Mucosa of rectum (tissue), 2 donors: ENCODE measurements at regions not wholly inside any gene's neighbourhood (a gene's known extent, or its start where the extent isn't known, plus 50 kb on each side); places are given as distances from the start of the nearest gene placed in this dataset.

ENCODE experiments used
- H3K27ac ChIP-seq, 2 donors: one replicate each; pipeline ENCODE4 v1.7.0; 2013; ENCODE audit warnings: inconsistent platforms in 2 of 2, low read depth in 2 of 2, low read length in 2 of 2
- H3K27me3 ChIP-seq, 2 donors: one replicate each; pipeline ENCODE4 v1.7.0; 2013; ENCODE audit warnings: low read length in 2 of 2; ENCODE audit not compliant: control insufficient read depth in 2 of 2, insufficient read depth in 2 of 2
- H3K36me3 ChIP-seq, 2 donors: one replicate each; pipeline ENCODE4 v1.7.0; 2013; ENCODE audit warnings: low read length in 2 of 2; ENCODE audit not compliant: control insufficient read depth in 2 of 2, insufficient read depth in 2 of 2
- H3K4me1 ChIP-seq, 2 donors: one replicate each; pipeline ENCODE4 v1.7.0; 2013; ENCODE audit warnings: low read length in 2 of 2, mild to moderate bottlenecking in 1 of 2; ENCODE audit not compliant: control insufficient read depth in 2 of 2, insufficient read depth in 2 of 2
- H3K4me3 ChIP-seq, 2 donors: one replicate each; pipeline ENCODE4 v1.7.0; 2013; ENCODE audit warnings: low read length in 2 of 2
- H3K9ac ChIP-seq, 2 donors: one replicate each; pipeline ENCODE4 v1.7.0; 2013; ENCODE audit warnings: low read length in 2 of 2, low read depth in 1 of 2, mild to moderate bottlenecking in 1 of 2
- H3K9me3 ChIP-seq, 2 donors: one replicate each; pipeline ENCODE4 v1.7.0; 2013; ENCODE audit warnings: low read length in 2 of 2; ENCODE audit not compliant: control insufficient read depth in 2 of 2
- donor health status: healthy.
- donor health status: Normal muscosa, but diverticular disease.

DNA sequence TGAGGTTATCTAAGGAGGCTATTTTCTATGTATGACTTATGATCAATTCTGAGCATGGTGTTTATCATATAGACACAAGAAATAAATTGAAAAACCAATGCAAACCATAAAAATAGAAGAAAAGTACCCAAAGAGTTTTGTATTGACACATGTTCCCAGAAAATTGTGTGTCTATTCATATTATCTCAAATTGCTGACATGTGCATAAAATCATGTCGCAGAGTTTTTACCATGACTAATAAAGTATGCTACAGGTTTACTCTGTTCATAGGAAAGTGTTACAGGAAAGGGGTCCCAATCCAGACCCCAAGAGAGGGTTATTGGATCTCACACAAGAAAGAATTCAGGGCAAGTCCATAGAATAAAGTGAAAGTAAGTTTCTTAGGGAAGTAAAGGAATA, 290.7 kb upstream of the NRXN1 start:
- Histone ChIP-seq H3K4me1 (no peaks in the 10 kb centered on the region), H3K4me3 (no peak overlapping the region), H3K9me3 (no peaks in the 10 kb centered on the region), H3K27ac (no peak overlapping the region), H3K9ac (no peak overlapping the region), H3K27me3 (no peaks in the 10 kb centered on the region), H3K36me3 (no peaks in the 10 kb centered on the region)

DNA sequence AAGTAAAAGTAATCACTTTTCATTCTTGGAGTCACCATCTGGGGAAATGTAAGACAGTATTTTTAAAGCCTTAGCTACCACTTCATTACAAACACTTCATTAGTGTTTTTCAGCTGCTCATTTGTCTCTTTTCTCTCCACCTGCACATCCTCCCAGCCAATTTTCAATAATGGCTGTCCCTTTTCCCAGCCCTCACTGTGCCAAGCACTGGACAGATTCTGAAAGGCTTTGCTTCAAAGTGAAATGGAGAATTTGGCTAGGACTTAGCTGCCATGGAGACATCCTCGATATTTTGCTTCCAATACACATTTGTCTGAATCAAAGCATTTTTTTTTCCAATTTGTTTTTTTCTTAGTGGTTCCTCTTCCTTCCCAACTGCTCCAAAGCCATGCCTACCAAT, 272.4 kb upstream of the NRXN1 start:
- Histone ChIP-seq H3K4me3 (no peak overlapping the region), H3K36me3 (no peaks in the 10 kb centered on the region), H3K4me1 (no peaks in the 10 kb centered on the region), H3K9ac (no peak overlapping the region), H3K27me3 (no peaks in the 10 kb centered on the region), H3K9me3 (no peaks in the 10 kb centered on the region), H3K27ac (no peak overlapping the region)

DNA sequence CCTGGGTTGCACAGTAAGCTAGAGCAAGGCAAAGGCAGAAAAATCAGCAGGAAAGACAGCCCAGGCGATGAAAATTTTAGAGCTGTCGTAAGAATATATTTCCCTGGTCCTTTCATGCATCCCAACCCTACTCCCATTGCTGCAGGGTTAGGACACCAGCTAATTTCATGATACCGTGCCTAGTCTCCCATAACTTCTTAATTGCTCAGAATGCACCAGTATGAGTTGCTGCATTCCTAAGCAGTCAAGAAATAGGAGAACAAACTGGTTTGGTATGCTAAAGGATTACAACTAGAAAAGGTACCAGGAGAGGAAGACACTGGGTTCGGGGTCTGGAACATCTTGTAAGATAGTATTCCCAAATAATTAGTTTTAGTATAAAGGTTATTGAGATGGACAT, 269.4 kb upstream of the NRXN1 start:
- no peak overlapping the region for H3K4me3 ChIP-seq
- no peak overlapping the region for H3K9ac ChIP-seq
- no peaks in the 10 kb centered on the region for H3K9me3 ChIP-seq
- no peaks in the 10 kb centered on the region for H3K4me1 ChIP-seq
- no peaks in the 10 kb centered on the region for H3K36me3 ChIP-seq
- H3K27me3 ChIP-seq: no peaks in the 10 kb centered on the region
- no peak overlapping the region for H3K27ac ChIP-seq

DNA sequence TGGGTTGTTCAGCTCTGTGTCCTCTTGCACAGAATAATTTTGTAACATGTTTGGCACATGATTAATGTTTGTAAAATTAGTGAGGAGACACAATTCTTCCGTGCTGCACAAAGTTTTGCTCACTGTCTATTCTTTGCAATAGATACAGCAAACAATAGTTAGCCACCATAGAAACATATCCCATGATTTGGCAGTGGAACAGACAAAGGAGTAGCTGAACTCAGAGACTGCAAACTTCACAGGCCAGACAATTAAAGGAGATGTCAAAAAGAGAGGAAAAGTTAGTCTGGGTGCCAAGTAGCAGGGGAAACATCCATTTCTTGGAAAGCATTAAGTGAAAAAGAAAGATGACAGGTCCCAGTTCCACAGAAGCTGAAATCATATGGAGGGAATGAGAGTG, 267.4 kb upstream of the NRXN1 start:
- no peaks in the 10 kb centered on the region for H3K36me3 ChIP-seq
- H3K27ac ChIP-seq: no peak overlapping the region

DNA sequence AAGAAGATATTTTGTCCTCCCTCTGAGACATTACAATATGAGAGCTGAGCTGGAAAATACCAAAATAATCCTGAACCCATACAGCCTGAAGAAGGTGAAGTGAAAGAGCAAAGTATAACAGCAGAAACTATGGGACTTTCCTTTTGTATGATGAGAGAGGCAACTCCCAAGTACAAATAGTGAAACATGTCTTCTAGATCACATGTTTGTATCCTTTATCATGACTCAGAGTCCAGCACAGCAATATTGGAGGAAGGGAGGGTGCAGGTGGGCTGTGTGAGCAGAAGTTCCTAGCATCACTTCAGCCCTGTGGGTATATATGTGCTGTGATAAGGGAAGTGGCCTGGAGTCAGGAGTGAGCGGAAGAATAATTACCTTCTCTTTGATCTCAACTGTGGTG, 265.6 kb upstream of the NRXN1 start:
- H3K4me1 ChIP-seq: no peaks in the 10 kb centered on the region
- H3K36me3 ChIP-seq: no peaks in the 10 kb centered on the region
- H3K9ac ChIP-seq: no peak overlapping the region
- no peak overlapping the region for H3K27ac ChIP-seq
- no peaks in the 10 kb centered on the region for H3K9me3 ChIP-seq
- H3K27me3 ChIP-seq: no peaks in the 10 kb centered on the region
- H3K4me3 ChIP-seq: no peak overlapping the region

More for the DNA sequence above, 267.4 kb upstream of the NRXN1 start:
- H3K4me1 ChIP-seq: no peaks in the 10 kb centered on the region
- H3K9ac ChIP-seq: no peak overlapping the region
- no peaks in the 10 kb centered on the region for H3K27me3 ChIP-seq
- no peak overlapping the region for H3K4me3 ChIP-seq
- no peaks in the 10 kb centered on the region for H3K9me3 ChIP-seq

DNA sequence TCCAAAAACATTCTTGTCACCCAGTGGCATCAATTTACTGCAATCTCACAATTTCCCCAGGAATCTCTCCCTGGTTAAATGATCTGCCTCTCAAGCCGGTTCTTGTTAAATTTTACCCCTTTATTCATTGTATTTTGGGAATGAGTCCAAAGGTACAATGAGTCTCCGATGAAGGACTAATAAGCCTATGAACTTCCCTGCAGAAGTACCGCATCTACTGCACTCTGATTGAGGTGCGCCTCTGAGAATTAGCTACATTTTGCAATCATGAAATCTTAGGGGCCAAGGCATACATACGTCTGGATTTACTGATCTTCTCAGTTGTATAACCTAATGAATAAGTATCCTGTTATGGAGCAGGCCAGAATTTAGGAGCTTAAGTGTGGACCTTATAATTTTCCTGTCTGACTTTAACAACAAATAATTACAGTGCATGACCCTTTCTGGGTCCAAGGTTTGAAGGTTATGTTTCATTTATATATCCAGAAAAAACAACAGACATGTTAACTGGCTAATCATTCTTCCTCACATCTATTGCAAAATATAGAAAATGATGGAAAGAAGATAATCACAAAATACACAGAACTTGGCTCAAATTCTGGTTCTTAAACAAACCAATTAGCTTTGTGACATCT, 261.8 kb upstream of the NRXN1 start:
- Histone ChIP-seq H3K9me3 (no peaks in the 10 kb centered on the region), H3K4me1 (no peaks in the 10 kb centered on the region), H3K27me3 (no peaks in the 10 kb centered on the region), H3K27ac (no peak overlapping the region), H3K9ac (no peak overlapping the region), H3K36me3 (no peaks in the 10 kb centered on the region), H3K4me3 (no peak overlapping the region)

DNA sequence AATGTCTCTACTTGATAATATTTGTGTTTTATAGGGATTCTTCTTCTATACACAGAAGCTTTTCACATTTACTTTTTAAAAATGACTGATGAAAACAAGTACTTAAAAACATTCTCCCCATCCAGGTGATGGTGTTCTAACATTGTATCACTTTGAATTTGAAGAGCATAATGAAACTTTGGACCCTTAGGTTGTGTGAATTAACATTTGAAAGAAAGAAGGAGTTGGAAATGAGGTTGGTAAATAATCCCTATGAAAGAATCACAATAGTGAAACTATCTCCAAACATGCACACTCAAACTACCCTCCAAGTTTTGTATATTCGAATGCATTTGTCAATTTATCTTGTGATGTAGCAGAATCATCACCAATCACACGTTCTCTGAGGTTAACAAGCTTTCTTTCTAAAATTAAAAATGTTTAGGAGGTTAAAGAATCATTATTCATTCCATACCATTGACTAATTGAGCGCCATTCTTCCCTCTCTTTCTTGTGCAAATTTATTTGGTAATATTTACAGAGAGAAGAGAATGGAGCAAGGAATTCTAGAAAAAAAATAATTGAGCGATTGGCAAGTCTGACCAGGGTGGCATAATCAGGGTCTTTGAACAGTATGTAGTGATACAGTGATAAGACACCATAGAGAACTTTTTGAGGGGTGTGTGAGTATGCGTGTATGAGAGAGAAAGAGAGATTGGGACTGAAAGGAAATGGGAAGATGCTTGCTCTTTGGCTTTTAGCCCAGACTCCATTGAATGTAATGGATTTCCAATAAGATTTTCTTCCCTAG, 260.0 kb upstream of the NRXN1 start:
- H3K4me1 ChIP-seq: no peaks in the 10 kb centered on the region
- H3K36me3 ChIP-seq: no peaks in the 10 kb centered on the region
- H3K9ac ChIP-seq: no peak overlapping the region
- no peak overlapping the region for H3K27ac ChIP-seq
- no peaks in the 10 kb centered on the region for H3K27me3 ChIP-seq
- no peak overlapping the region for H3K4me3 ChIP-seq
- H3K9me3 ChIP-seq: no peaks in the 10 kb centered on the region

DNA sequence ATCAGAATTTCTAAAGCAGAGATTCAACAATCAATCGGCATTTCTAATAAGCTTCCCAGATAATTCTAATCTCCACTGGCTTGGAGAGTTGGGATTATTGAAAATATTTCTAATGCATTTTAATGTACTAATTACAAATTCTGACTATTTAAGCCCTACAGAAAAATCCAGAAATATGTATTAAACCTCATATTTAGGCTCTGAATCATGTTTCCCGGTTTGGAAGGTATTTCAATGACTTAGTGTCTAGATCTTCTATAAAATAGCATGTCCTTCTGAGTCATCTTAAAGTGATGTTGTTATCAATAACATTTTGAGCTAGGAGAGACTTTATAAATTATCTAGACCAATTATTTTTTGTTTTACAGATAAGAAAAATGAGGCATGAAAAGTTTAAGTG, 258.8 kb upstream of the NRXN1 start:
- no peak overlapping the region for H3K27ac ChIP-seq
- no peaks in the 10 kb centered on the region for H3K36me3 ChIP-seq
- H3K4me3 ChIP-seq: no peak overlapping the region
- H3K27me3 ChIP-seq: no peaks in the 10 kb centered on the region
- H3K4me1 ChIP-seq: no peaks in the 10 kb centered on the region
- H3K9me3 ChIP-seq: no peaks in the 10 kb centered on the region
- no peak overlapping the region for H3K9ac ChIP-seq

DNA sequence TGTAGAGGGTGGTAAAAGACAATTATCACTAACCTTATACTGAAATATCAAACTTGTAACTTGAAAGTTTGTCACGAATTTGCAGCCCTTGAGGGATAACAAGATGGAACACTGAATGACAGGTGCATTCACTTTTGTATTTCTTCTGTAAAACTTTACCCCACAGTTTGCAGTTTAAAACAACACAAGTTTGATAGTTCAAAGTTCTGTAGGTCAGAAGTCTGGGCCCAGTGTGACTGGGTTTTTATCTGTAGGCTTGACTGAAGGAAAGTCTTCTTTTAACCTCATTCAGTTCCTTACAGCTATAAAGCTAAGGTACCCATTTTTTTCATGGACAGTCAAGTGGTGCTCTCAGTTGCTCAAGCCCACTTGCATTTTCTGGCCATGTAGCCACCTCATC, 257.1 kb upstream of the NRXN1 start:
- H3K4me1 ChIP-seq: no peaks in the 10 kb centered on the region
- no peaks in the 10 kb centered on the region for H3K9me3 ChIP-seq
- no peaks in the 10 kb centered on the region for H3K27me3 ChIP-seq
- H3K36me3 ChIP-seq: no peaks in the 10 kb centered on the region
- no peak overlapping the region for H3K9ac ChIP-seq
- H3K4me3 ChIP-seq: no peak overlapping the region
- no peak overlapping the region for H3K27ac ChIP-seq

DNA sequence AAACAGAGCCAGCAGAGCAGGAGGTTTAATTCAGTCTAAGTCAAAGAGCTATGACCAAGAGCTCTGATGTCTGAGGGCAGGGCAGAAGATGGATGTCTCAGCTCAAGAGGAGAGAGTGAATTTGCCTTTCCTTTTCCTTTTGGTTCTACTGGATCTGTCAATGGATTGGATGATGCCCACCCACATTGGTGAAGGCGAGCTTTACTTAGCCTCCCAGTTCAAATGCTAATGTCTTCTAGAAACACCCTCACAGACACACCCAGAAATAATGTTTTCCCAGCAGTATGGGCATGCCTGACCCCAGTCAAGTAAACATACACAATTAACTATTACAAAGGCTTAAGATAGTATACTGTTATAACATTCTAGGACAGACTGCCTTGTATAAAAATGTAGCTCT, 236.3 kb upstream of the NRXN1 start:
- no peak overlapping the region for H3K27ac ChIP-seq
- H3K9me3 ChIP-seq: no peaks in the 10 kb centered on the region
- no peak overlapping the region for H3K4me3 ChIP-seq
- H3K27me3 ChIP-seq: no peaks in the 10 kb centered on the region
- no peak overlapping the region for H3K9ac ChIP-seq
- H3K36me3 ChIP-seq: no peaks in the 10 kb centered on the region
- no peaks in the 10 kb centered on the region for H3K4me1 ChIP-seq
